ENCODE measurements at regions not wholly inside any gene's neighbourhood (a gene's known extent, or its start where the extent isn't known, plus 50 kb on each side); places are given as distances from the start of the nearest gene placed in this dataset.

DNA sequence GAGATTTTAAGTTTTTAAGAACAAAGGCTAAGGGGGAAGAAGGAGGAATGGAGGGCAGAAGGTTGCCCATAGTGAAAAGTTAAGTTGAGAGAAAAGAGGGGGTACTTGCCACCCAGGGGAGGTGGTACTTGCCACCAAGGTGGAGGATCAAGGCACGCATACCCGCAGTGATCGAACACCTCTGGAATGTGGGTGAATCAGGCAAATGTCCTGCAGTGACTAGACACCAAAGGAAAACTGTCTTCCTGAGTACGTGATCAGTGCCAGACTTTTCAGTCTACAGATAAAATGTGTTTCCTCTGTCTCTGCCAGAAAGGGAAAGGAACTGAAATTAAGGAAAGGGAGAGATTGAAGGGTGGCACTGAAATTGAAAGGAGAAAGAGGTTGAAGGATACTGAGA is 2285.3 kb downstream of the TP53TG3F start:
- no peak for DNase-seq
- no peak overlapping the region for H2BK5ac ChIP-seq (ENCODE audit: insufficient read length, low read length)
- H2BK20ac ChIP-seq (ENCODE audit: low read depth, low read length, poor library complexity, severe bottlenecking): no peak overlapping the region
- H4K8ac ChIP-seq (replicated peaks; ENCODE audit: insufficient read length, low read depth, low read length): no peak overlapping the region
- TF ChIP-seq, protein P1, sequence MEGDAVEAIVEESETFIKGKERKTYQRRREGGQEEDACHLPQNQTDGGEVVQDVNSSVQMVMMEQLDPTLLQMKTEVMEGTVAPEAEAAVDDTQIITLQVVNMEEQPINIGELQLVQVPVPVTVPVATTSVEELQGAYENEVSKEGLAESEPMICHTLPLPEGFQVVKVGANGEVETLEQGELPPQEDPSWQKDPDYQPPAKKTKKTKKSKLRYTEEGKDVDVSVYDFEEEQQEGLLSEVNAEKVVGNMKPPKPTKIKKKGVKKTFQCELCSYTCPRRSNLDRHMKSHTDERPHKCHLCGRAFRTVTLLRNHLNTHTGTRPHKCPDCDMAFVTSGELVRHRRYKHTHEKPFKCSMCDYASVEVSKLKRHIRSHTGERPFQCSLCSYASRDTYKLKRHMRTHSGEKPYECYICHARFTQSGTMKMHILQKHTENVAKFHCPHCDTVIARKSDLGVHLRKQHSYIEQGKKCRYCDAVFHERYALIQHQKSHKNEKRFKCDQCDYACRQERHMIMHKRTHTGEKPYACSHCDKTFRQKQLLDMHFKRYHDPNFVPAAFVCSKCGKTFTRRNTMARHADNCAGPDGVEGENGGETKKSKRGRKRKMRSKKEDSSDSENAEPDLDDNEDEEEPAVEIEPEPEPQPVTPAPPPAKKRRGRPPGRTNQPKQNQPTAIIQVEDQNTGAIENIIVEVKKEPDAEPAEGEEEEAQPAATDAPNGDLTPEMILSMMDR (conservative IDR thresholded peaks at IDR 0.05): no peak
- no peak overlapping the region for H3K56ac ChIP-seq (ENCODE audit: insufficient read length, low read depth, low read length)
- no peaks in the 10 kb centered on the region for H3K4me1 ChIP-seq (ENCODE audit: insufficient read depth, low read length)
- no peak overlapping the region for H4K91ac ChIP-seq (ENCODE audit: insufficient read length, low read depth, low read length)
- Mint-ChIP-seq H3K27me3 (ENCODE audit: low read depth) (peaks cover 7% of the 10 kb centered on the region), H3K4me1 (no peaks in the 10 kb centered on the region), H3K4me3 (no peak overlapping the region), H3K27ac (no peak overlapping the region), H3K36me3 (ENCODE audit: insufficient read depth in 1 of 3, low read depth in 3 of 3) (peaks cover 32 to 55% (median 44%) of the 10 kb centered on the region in 3 experiments), H3K9me3 (peaks cover 90 to 98% of the 10 kb centered on the region in 2 experiments)
- no peaks in the 10 kb centered on the region for H3K79me1 ChIP-seq (ENCODE audit: insufficient read depth, low read depth, low read length, poor library complexity, severe bottlenecking)
- H3K4ac ChIP-seq (ENCODE audit: low read depth, low read length): no peak overlapping the region
- no peak overlapping the region for H3K4me2 ChIP-seq (ENCODE audit: insufficient read depth, insufficient read length, low read length)
- no peaks in the 10 kb centered on the region for H4K20me1 ChIP-seq (ENCODE audit: control insufficient read depth, insufficient read depth, insufficient read length)
- H4K5ac ChIP-seq (ENCODE audit: insufficient read length, low read depth, low read length): no peak overlapping the region
- no peak overlapping the region for H3K9ac ChIP-seq (ENCODE audit: extremely low read depth, insufficient read length, low read length)
- H2BK120ac ChIP-seq (ENCODE audit: low read depth, low read length, poor library complexity, severe bottlenecking): no peak overlapping the region
- no peak overlapping the region for H3K14ac ChIP-seq (ENCODE audit: insufficient read depth, low read length)
- H3K23ac ChIP-seq (ENCODE audit: insufficient read length, low read depth, low read length): no peak overlapping the region
- no CpG with 5 or more reads among the region's 4 CpGs for WGBS (ENCODE audit: extremely low coverage, insufficient read length, low lambda C conversion rate)
- no peak overlapping the region for H3K18ac ChIP-seq (ENCODE audit: insufficient read length, low read depth, low read length)
- H2AK5ac ChIP-seq (ENCODE audit: insufficient read length, low read length): no peak overlapping the region
- no peak overlapping the region for H3K27ac ChIP-seq (ENCODE audit: insufficient read length, low read depth, low read length)
- H3K79me2 ChIP-seq (ENCODE audit: insufficient read depth, low read length): no peaks in the 10 kb centered on the region
- H3K27me3 ChIP-seq (ENCODE audit: insufficient read depth, low read length): no peaks in the 10 kb centered on the region
- H3T11ph ChIP-seq (ENCODE audit: low read length): no peak overlapping the region
- no peak overlapping the region for H2BK15ac ChIP-seq (ENCODE audit: low read depth, low read length)
- no peak overlapping the region for H2BK12ac ChIP-seq (ENCODE audit: insufficient read length, low read depth, low read length)
- H3K9me3 ChIP-seq (ENCODE audit: control insufficient read depth, low read depth, low read length): peaks cover 99% of the 10 kb centered on the region
- H3K23me2 ChIP-seq (ENCODE audit: insufficient read length, low read depth, low read length, poor library complexity, severe bottlenecking): no peaks in the 10 kb centered on the region
- no peak overlapping the region for H2AFZ ChIP-seq (ENCODE audit: low read length)

Data from H9 (cell line).